Prostate gland (tissue), 2 donors: ENCODE measurements at regions not wholly inside any gene's neighbourhood (a gene's known extent, or its start where the extent isn't known, plus 50 kb on each side); places are given as distances from the start of the nearest gene placed in this dataset.

Experiments
- DNase-seq: peaks from one replicate; pipeline ENCODE4 v3.0.0-alpha.2; 2019; ENCODE audit warnings: low spot score
- H3K27ac ChIP-seq, 2 donors: fragments of 200-600 bp; sonication (generic); 2 replicates each; pipeline ENCODE4 v1.5.1; 2017 to 2019
- H3K27me3 ChIP-seq: fragments of 200-600 bp; sonication (generic); replicated peaks from 2 replicates; pipeline ENCODE4 v1.5.1; 2019; ENCODE audit not compliant: insufficient read depth
- H3K36me3 ChIP-seq, 2 donors: fragments of 200-600 bp; sonication (generic); 1 replicate in 1 of 2; 2 replicates in 1 of 2; pipeline versions ENCODE4 v1.5.1 to v1.8.1; 2017 to 2019
- H3K4me1 ChIP-seq: fragments of 200-600 bp; sonication (generic); replicated peaks from 2 replicates; pipeline ENCODE4 v1.5.1; 2019
- H3K4me3 ChIP-seq, 2 donors: fragments of 200-600 bp; sonication (generic); 2 replicates each; pipeline ENCODE4 v1.5.1; 2017 to 2019
- H3K9me3 ChIP-seq: fragments of 200-600 bp; sonication (generic); 2 replicates; pipeline ENCODE4 v1.5.1; 2017
- CTCF ChIP-seq, 4 experiments: fragments of 200-600 bp in 2 of 4; fragments of 450-650 bp in 2 of 4; sonication (generic) in 2 of 4; IDR thresholded peaks; 1 replicate in 3 of 4; 2 replicates in 1 of 4; pipeline ENCODE4 v1.5.1; 2016 to 2019; ENCODE audit warnings: antibody characterized with exemption in 4 of 4, mild to moderate bottlenecking in 2 of 4, moderate library complexity in 2 of 4
- POLR2A ChIP-seq: fragments of 450-650 bp; IDR thresholded peaks from one replicate; pipeline ENCODE4 v1.6.1; 2016; ENCODE audit warnings: antibody characterized with exemption, mild to moderate bottlenecking
- POLR2AphosphoS5 ChIP-seq: sonication (generic); formaldehyde crosslinking; IDR thresholded peaks from one replicate; pipeline ENCODE4 v1.6.1; 2017; ENCODE audit warnings: antibody characterized with exemption
- WGBS: methylation state at CpG from one replicate; pipeline ENCODE4 v1.1.5; 2018; 5-methylcytosine and 5-hydroxymethylcytosine counted together
- intact Hi-C: fragments of 100-400 bp; cut with DNase I; formaldehyde crosslinking; loops from one replicate; pipeline ENCODE4 v1.14.2; 2022

- Histone ChIP-seq H3K4me1 (no peaks in the 10 kb centered on the region), H3K36me3 (no peaks in the 10 kb centered on the region), H3K27me3 (no peaks in the 10 kb centered on the region), H3K27ac (no peak overlapping the region), H3K9me3 (no peaks in the 10 kb centered on the region), H3K4me3 (no peak overlapping the region)
- TF ChIP-seq CTCF (IDR thresholded peaks at IDR 0.05) (no peak), POLR2A (no peak), POLR2AphosphoS5 (no peak)
- WGBS, result 61% methylated on average over 7 of the region's 7 CpGs
- DNase-seq, result no peak
- intact Hi-C loops, result no loop called here
Observed at GRCh38 chr7:33661430-33662160, 243.7 kb upstream of the BMPER start.

DNA sequence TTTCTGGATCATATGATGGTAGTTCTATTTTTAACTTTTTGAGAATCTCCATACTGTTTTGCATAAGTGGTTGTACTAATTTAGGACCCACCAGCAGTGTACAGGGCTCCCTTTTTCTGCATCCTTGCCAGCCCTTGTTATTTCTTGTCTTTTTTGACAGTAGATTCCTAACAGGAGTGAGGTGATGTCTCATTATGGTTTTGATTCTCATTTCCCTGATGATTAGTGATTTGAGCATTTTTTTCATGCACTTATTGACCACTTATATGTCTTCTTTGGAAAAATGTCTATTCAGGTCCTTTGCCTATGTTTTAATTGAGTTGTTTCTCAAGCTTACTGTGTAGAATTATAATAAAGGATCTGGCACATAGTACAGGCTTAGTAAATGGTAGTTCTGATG is 238.8 kb upstream of the BMPER start:
- no peak for DNase-seq
- no peak overlapping the region for H3K27ac ChIP-seq
- H3K36me3 ChIP-seq, result no peaks in the 10 kb centered on the region
- no peak overlapping the region for H3K4me3 ChIP-seq
- no peaks in the 10 kb centered on the region for H3K4me1 ChIP-seq
- intact Hi-C loops, result no loop called here
- no peaks in the 10 kb centered on the region for H3K27me3 ChIP-seq
- H3K9me3 ChIP-seq, result no peaks in the 10 kb centered on the region
- TF ChIP-seq POLR2A (no peak), POLR2AphosphoS5 (no peak), CTCF (IDR thresholded peaks at IDR 0.05) (no peak)

GRCh38 chr7:33667196-33667595 is 238.1 kb upstream of the BMPER start:
- DNase-seq, result no peak

GRCh38 chr7:33669251-33669670 is 236.1 kb upstream of the BMPER start:
- intact Hi-C loops, result no loop called here
- no peak for TF ChIP-seq POLR2AphosphoS5
- TF ChIP-seq POLR2A, result no peak
- TF ChIP-seq CTCF (IDR thresholded peaks at IDR 0.05), result no peak
- WGBS, result 48% methylated on average over 5 of the region's 5 CpGs
- no peak overlapping the region for H3K4me3 ChIP-seq
- no peaks in the 10 kb centered on the region for H3K27me3 ChIP-seq
- H3K4me1 ChIP-seq, result no peaks in the 10 kb centered on the region
- DNase-seq, result no peak
- no peak overlapping the region for H3K27ac ChIP-seq
- no peaks in the 10 kb centered on the region for H3K36me3 ChIP-seq
- no peaks in the 10 kb centered on the region for H3K9me3 ChIP-seq

More at GRCh38 chr7:33667196-33667595, 238.1 kb upstream of the BMPER start:
- no peak overlapping the region for H3K4me3 ChIP-seq
- no peaks in the 10 kb centered on the region for H3K36me3 ChIP-seq
- H3K9me3 ChIP-seq, result no peaks in the 10 kb centered on the region
- no peaks in the 10 kb centered on the region for H3K27me3 ChIP-seq
- H3K4me1 ChIP-seq, result no peaks in the 10 kb centered on the region
- TF ChIP-seq CTCF (IDR thresholded peaks at IDR 0.05) (no peak), POLR2A (no peak), POLR2AphosphoS5 (no peak)
- intact Hi-C loops, result no loop called here
- no peak overlapping the region for H3K27ac ChIP-seq

- Histone ChIP-seq H3K4me1 (no peaks in the 10 kb centered on the region), H3K27me3 (no peaks in the 10 kb centered on the region), H3K9me3 (no peaks in the 10 kb centered on the region), H3K4me3 (no peak overlapping the region), H3K27ac (no peak overlapping the region), H3K36me3 (no peaks in the 10 kb centered on the region)
- intact Hi-C loops, result no loop called here
- WGBS, result 30% methylated on average over 3 of the region's 3 CpGs
- TF ChIP-seq POLR2A, result no peak
- TF ChIP-seq POLR2AphosphoS5, result no peak
- no peak for TF ChIP-seq CTCF (IDR thresholded peaks at IDR 0.05)
- DNase-seq, result no peak
Observed at GRCh38 chr7:33671531-33672262, 233.6 kb upstream of the BMPER start.
